HEK293 (cell line): ENCODE measurements at regions not wholly inside any gene's neighbourhood (a gene's known extent, or its start where the extent isn't known, plus 50 kb on each side); places are given as distances from the start of the nearest gene placed in this dataset.
A peak's percentile ranks its signal among the peaks of the same experiment; 100 is the strongest.
"Not testable (repeated sequence)": the region's sequence is repeated elsewhere in the genome, so short reads cannot be mapped to it uniquely, and the experiment has no call there.

Source experiments
- CTCF ChIA-PET: fragments of 350-600 bp; formaldehyde crosslinking; extraction: SDS; loops from one replicate; lab custom pipeline; 2021; ENCODE audit warnings: antibody characterized with exemption; lab: Yijun Ruan, JAX
- POLR2A ChIA-PET: fragments of 300-600 bp; formaldehyde crosslinking; extraction: SDS; loops from one replicate; lab custom pipeline; 2020; ENCODE audit warnings: antibody characterized with exemption, inconsistent platforms; lab: Yijun Ruan, JAX
- H3K27ac ChIP-seq: fragments of 200-500 bp; sonication (Bioruptor generic); 2 replicates; pipeline ENCODE4 v1.5.1; 2014; ENCODE audit warnings: low read depth, low read length, control low read depth, inconsistent platforms; ENCODE audit errors: extremely low read depth
- H3K36me3 ChIP-seq, 2 experiments: fragments of 200-500 bp in 1 of 2; sonication (Bioruptor generic) in 1 of 2; 1 replicate in 1 of 2; 2 replicates in 1 of 2; pipeline ENCODE4 v1.5.1; 2014 to 2017; ENCODE audit warnings: inconsistent platforms in 2 of 2, low read length in 2 of 2; ENCODE audit not compliant: control insufficient read depth in 2 of 2, insufficient read depth in 1 of 2
- H3K4me1 ChIP-seq: fragments of 200-500 bp; sonication (Bioruptor generic); 2 replicates; pipeline ENCODE4 v1.5.1; 2014; ENCODE audit warnings: mild to moderate bottlenecking, low read length, inconsistent platforms; ENCODE audit not compliant: control insufficient read depth, insufficient read depth
- H3K4me3 ChIP-seq: 2 replicates; pipeline ENCODE4 v1.5.1; 2011; ENCODE audit warnings: low read depth, mild to moderate bottlenecking, control low read depth, low read length, moderate library complexity
- H3K9me3 ChIP-seq: fragments of 200-500 bp; sonication (Bioruptor generic); 2 replicates; pipeline ENCODE4 v1.5.1; 2014; ENCODE audit warnings: low read depth, low read length, inconsistent platforms; ENCODE audit not compliant: control insufficient read depth, insufficient read depth
- GLI2 ChIP-seq: fragments of 450-650 bp; formaldehyde crosslinking; IDR thresholded peaks from 2 replicates; pipeline ENCODE4; 2017; ENCODE audit warnings: missing biosample characterization, missing genetic modification characterization, low read depth, borderline replicate concordance
- KLF10 ChIP-seq: fragments of 450-650 bp; IDR thresholded peaks from 2 replicates; pipeline ENCODE4 v1.5.1; 2018; ENCODE audit warnings: missing biosample characterization, mild to moderate bottlenecking, missing genetic modification characterization
- SALL2 ChIP-seq: fragments of 450-650 bp; formaldehyde crosslinking; IDR thresholded peaks from 2 replicates; pipeline ENCODE4 v1.5.0; 2017; ENCODE audit warnings: missing biosample characterization, mild to moderate bottlenecking, missing genetic modification characterization, borderline replicate concordance
- SETDB1 ChIP-seq: IDR thresholded peaks from one replicate; pipeline ENCODE4 v1.6.1; 2017; ENCODE audit warnings: mild to moderate bottlenecking, low read length, moderate library complexity, mixed read lengths; ENCODE audit not compliant: insufficient read length
- ZBTB21 ChIP-seq: fragments of 450-650 bp; formaldehyde crosslinking; IDR thresholded peaks from 2 replicates; pipeline ENCODE4 v1.5.1; 2017; ENCODE audit warnings: missing biosample characterization, missing genetic modification characterization
- ZNF114 ChIP-seq: fragments of 450-650 bp; formaldehyde crosslinking; IDR thresholded peaks from 2 replicates; pipeline ENCODE4 v1.5.0; 2017; ENCODE audit warnings: missing biosample characterization, missing genetic modification characterization
- ZNF148 ChIP-seq: fragments of 450-650 bp; formaldehyde crosslinking; IDR thresholded peaks from 2 replicates; pipeline ENCODE4 v1.5.0; 2017; ENCODE audit warnings: missing biosample characterization, missing genetic modification characterization, borderline replicate concordance
- ZNF175 ChIP-seq: fragments of 450-650 bp; formaldehyde crosslinking; IDR thresholded peaks from 2 replicates; pipeline ENCODE4 v1.5.1; 2016; ENCODE audit warnings: missing biosample characterization, missing genetic modification characterization
- ZNF221 ChIP-seq: fragments of 450-650 bp; formaldehyde crosslinking; IDR thresholded peaks from 2 replicates; pipeline ENCODE4 v1.5.1; 2017; ENCODE audit warnings: missing biosample characterization, missing genetic modification characterization, borderline replicate concordance
- ZNF660 ChIP-seq: fragments of 450-650 bp; IDR thresholded peaks from 2 replicates; pipeline ENCODE4 v1.5.1; 2018; ENCODE audit warnings: missing biosample characterization, mild to moderate bottlenecking, missing genetic modification characterization
- ZNF670 ChIP-seq: fragments of 450-650 bp; formaldehyde crosslinking; IDR thresholded peaks from 2 replicates; pipeline ENCODE4 v1.5.1; 2016; ENCODE audit warnings: missing biosample characterization, missing genetic modification characterization, low read depth
- ZNF747 ChIP-seq: fragments of 450-650 bp; formaldehyde crosslinking; IDR thresholded peaks from 2 replicates; pipeline ENCODE4 v1.5.1; 2016; ENCODE audit warnings: missing biosample characterization, missing genetic modification characterization
- ZNF785 ChIP-seq: fragments of 450-650 bp; formaldehyde crosslinking; IDR thresholded peaks from 2 replicates; pipeline ENCODE4 v1.5.1; 2016; ENCODE audit warnings: missing biosample characterization, missing genetic modification characterization
- TF ChIP-seq, protein P1 (sequence below): fragments of 450-650 bp; formaldehyde crosslinking; IDR thresholded peaks from 2 replicates; pipeline ENCODE4 v1.5.1; 2016; ENCODE audit warnings: missing biosample characterization, missing genetic modification characterization, low read depth
- TF ChIP-seq, protein P2 (sequence below): fragments of 450-650 bp; formaldehyde crosslinking; IDR thresholded peaks from 2 replicates; pipeline ENCODE4 v1.5.1; 2016; ENCODE audit warnings: missing biosample characterization, missing genetic modification characterization
- TF ChIP-seq, protein P3 (sequence below): fragments of 450-650 bp; formaldehyde crosslinking; IDR thresholded peaks from 2 replicates; pipeline ENCODE4 v1.5.1; 2017; ENCODE audit warnings: missing biosample characterization, mild to moderate bottlenecking, missing genetic modification characterization, moderate library complexity
- TF ChIP-seq, protein P4 (sequence below): sonication (generic); formaldehyde crosslinking; IDR thresholded peaks from 2 replicates; pipeline ENCODE4 v1.8.1; 2022; ENCODE audit warnings: mild to moderate bottlenecking, moderate library complexity, missing genetic modification reagents

DNA sequence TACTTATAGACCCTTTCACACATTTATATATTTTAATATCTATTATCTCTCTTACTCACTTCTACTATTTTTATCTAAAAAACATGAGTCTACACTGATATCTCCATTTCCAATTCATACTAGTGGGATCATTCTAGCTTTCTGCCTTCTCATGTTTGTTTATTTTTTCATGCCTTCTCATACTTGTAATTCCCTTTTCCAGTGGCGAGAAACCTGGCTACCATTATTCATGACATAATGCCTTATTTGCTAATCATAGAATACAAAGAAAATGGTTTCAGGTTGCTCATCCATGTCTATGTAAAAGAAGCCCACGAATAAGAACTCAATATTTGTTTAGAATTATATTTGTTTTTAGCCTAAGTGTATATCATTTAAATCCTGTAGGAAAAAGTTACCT lies 232.7 kb upstream of the ACTBL2 start:
- CTCF ChIA-PET = no interaction called here
- Histone ChIP-seq H3K4me1 (no peaks in the 10 kb centered on the region), H3K27ac (no peak overlapping the region), H3K36me3 (no peaks in the 10 kb centered on the region), H3K4me3 (no peak overlapping the region), H3K9me3 (no peaks in the 10 kb centered on the region)
- POLR2A ChIA-PET = no interaction called here
- TF ChIP-seq, protein P1, sequence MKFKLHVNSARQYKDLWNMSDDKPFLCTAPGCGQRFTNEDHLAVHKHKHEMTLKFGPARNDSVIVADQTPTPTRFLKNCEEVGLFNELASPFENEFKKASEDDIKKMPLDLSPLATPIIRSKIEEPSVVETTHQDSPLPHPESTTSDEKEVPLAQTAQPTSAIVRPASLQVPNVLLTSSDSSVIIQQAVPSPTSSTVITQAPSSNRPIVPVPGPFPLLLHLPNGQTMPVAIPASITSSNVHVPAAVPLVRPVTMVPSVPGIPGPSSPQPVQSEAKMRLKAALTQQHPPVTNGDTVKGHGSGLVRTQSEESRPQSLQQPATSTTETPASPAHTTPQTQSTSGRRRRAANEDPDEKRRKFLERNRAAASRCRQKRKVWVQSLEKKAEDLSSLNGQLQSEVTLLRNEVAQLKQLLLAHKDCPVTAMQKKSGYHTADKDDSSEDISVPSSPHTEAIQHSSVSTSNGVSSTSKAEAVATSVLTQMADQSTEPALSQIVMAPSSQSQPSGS (tag by site-specific recombination) = 0 out of 2 replicates have a peak, but pooled peaks have one; percentile 13
- TF ChIP-seq SALL2 (tag by site-specific recombination) = no peak
- TF ChIP-seq, protein P2, sequence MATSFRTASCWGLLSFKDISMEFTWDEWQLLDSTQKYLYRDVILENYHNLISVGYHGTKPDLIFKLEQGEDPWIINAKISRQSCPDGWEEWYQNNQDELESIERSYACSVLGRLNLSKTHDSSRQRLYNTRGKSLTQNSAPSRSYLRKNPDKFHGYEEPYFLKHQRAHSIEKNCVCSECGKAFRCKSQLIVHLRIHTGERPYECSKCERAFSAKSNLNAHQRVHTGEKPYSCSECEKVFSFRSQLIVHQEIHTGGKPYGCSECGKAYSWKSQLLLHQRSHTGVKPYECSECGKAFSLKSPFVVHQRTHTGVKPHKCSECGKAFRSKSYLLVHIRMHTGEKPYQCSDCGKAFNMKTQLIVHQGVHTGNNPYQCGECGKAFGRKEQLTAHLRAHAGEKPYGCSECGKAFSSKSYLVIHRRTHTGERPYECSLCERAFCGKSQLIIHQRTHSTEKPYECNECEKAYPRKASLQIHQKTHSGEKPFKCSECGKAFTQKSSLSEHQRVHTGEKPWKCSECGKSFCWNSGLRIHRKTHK (tag by site-specific recombination) = no peak

DNA sequence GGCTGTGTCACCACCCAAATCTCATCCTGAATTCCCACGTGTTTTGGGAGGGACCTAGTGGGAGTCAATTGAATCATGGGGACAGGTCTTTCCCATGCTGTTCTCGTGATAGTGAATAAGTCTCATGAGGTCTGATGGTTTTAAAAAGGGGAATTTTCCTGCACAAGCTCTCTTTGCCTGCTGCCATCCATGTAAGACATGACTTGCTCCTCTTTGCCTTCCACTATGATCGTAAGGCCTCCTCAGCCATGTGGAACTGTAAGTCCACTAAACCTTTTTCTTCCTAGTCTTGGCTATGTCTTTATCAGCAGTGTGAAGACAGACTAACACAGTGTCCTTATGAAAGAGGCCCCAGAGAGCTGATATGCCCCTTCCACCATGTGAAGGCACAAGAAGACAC lies 230.9 kb upstream of the ACTBL2 start:
- H3K27ac ChIP-seq, H3K4me3 ChIP-seq, H3K4me1 ChIP-seq, CTCF ChIA-PET, H3K9me3 ChIP-seq, POLR2A ChIA-PET, H3K36me3 ChIP-seq: not testable (repeated sequence)
- TF ChIP-seq SETDB1 = peak; percentile 58

DNA sequence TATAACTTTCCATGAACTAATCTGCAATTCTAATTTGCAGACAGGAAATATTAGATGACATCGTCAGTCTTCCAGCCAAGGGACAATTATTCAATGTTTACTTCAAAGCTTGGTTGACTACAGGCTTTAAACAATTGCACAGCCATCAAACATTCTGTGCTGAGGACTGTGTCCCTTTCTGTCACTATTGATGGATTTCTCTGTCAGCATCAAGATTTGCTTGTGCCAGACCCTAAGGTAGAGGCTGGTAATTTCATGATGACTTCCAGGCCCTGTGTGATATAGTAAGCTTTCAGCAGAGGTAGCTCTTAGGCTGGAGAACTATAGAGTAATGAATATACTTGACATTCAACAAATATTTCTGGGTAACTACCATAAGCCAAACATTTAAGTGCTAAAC lies 229.3 kb upstream of the ACTBL2 start:
- CTCF ChIA-PET = no interaction called here
- TF ChIP-seq ZNF785 (tag by site-specific recombination) (no peak), ZNF114 (tag by site-specific recombination) (no peak), ZNF175 (tag by site-specific recombination) (no peak), ZBTB21 (tag by site-specific recombination) (no peak), ZNF747 (tag by site-specific recombination) (no peak), KLF10 (no peak), ZNF221 (tag by site-specific recombination) (no peak), ZNF148 (tag by site-specific recombination) (no peak), GLI2 (no peak), ZNF670 (no peak), ZNF660 (tag by site-specific recombination) (no peak)
- TF ChIP-seq, protein P3, sequence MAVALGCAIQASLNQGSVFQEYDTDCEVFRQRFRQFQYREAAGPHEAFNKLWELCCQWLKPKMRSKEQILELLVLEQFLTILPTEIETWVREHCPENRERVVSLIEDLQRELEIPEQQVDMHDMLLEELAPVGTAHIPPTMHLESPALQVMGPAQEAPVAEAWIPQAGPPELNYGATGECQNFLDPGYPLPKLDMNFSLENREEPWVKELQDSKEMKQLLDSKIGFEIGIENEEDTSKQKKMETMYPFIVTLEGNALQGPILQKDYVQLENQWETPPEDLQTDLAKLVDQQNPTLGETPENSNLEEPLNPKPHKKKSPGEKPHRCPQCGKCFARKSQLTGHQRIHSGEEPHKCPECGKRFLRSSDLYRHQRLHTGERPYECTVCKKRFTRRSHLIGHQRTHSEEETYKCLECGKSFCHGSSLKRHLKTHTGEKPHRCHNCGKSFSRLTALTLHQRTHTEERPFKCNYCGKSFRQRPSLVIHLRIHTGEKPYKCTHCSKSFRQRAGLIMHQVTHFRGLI (tag by site-specific recombination) = no peak
- TF ChIP-seq, protein P4, sequence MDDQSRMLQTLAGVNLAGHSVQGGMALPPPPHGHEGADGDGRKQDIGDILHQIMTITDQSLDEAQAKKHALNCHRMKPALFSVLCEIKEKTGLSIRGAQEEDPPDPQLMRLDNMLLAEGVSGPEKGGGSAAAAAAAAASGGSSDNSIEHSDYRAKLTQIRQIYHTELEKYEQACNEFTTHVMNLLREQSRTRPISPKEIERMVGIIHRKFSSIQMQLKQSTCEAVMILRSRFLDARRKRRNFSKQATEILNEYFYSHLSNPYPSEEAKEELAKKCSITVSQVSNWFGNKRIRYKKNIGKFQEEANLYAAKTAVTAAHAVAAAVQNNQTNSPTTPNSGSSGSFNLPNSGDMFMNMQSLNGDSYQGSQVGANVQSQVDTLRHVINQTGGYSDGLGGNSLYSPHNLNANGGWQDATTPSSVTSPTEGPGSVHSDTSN (CRISPR knock-in tag) = no peak
- TF ChIP-seq, all 188 proteins: peak for 0
- Histone ChIP-seq H3K36me3 (no peaks in the 10 kb centered on the region), H3K9me3 (no peaks in the 10 kb centered on the region), H3K4me3 (no peak overlapping the region), H3K4me1 (no peaks in the 10 kb centered on the region), H3K27ac (no peak overlapping the region)
- POLR2A ChIA-PET = no interaction called here
